RWPE1 (cell line): ENCODE measurements at regions not wholly inside any gene's neighbourhood (a gene's known extent, or its start where the extent isn't known, plus 50 kb on each side); places are given as distances from the start of the nearest gene placed in this dataset.

ENCODE experiments used
- CTCF ChIA-PET: fragments of 350-600 bp; sonication (Branson Sonifier 250); formaldehyde crosslinking; extraction: SDS; loops from one replicate; lab custom pipeline; 2021; lab: Yijun Ruan, JAX
- POLR2A ChIA-PET: fragments of 400-600 bp; formaldehyde crosslinking; extraction: SDS; loops from one replicate; lab custom pipeline; 2020; ENCODE audit warnings: antibody characterized with exemption; ENCODE audit not compliant: low non-redundant PET; lab: Yijun Ruan, JAX
- DNase-seq: peaks from one replicate; pipeline ENCODE4 v3.0.0; 2012; ENCODE audit warnings: low spot score
- H3K27ac ChIP-seq: fragments of 450-650 bp; 2 replicates; pipeline ENCODE4 v1.5.1; 2017
- TF ChIP-seq, protein P1 (sequence below): fragments of 450-650 bp; conservative IDR thresholded peaks from 2 replicates; pipeline ENCODE4 v1.5.1; 2017; ENCODE audit warnings: low read depth, mild to moderate bottlenecking

DNA sequence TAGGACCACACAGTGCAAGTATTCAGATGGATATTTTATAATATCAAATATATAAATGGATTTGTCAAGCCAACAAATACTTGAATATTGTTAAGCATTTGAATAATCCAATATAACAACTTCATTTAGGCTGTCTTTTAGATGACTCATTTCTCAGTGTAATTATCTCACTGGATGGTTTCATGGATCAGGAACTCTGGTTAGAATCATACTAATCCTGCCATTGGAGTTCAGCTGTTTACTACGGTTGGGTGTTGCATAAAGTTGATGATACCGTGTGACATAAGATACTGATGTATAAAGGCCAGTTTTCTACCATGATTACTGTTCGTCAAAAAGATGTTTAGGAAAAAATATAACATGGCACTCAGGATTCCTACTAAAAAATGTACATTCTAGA is 196.3 kb downstream of the TSHZ3 start:
- TF ChIP-seq, protein P1, sequence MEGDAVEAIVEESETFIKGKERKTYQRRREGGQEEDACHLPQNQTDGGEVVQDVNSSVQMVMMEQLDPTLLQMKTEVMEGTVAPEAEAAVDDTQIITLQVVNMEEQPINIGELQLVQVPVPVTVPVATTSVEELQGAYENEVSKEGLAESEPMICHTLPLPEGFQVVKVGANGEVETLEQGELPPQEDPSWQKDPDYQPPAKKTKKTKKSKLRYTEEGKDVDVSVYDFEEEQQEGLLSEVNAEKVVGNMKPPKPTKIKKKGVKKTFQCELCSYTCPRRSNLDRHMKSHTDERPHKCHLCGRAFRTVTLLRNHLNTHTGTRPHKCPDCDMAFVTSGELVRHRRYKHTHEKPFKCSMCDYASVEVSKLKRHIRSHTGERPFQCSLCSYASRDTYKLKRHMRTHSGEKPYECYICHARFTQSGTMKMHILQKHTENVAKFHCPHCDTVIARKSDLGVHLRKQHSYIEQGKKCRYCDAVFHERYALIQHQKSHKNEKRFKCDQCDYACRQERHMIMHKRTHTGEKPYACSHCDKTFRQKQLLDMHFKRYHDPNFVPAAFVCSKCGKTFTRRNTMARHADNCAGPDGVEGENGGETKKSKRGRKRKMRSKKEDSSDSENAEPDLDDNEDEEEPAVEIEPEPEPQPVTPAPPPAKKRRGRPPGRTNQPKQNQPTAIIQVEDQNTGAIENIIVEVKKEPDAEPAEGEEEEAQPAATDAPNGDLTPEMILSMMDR: no peak
- ChIA-PET POLR2A (no interaction called here), CTCF (no interaction called here)
- no peak overlapping the region for H3K27ac ChIP-seq
- no peak for DNase-seq

- CTCF ChIA-PET: no interaction called here
- H3K27ac ChIP-seq: no peak overlapping the region
- TF ChIP-seq, protein P1: no peak
- POLR2A ChIA-PET: no interaction called here
- no peak for DNase-seq
These were observed 199.7 kb downstream of the TSHZ3 start for GRCh38 chr19:31149441-31149941.

- no peak for DNase-seq
- no peak overlapping the region for H3K27ac ChIP-seq
- POLR2A ChIA-PET: no interaction called here
- TF ChIP-seq, protein P1: no peak
- CTCF ChIA-PET: no interaction called here
These were observed 200.6 kb downstream of the TSHZ3 start for GRCh38 chr19:31148671-31149070.

DNA sequence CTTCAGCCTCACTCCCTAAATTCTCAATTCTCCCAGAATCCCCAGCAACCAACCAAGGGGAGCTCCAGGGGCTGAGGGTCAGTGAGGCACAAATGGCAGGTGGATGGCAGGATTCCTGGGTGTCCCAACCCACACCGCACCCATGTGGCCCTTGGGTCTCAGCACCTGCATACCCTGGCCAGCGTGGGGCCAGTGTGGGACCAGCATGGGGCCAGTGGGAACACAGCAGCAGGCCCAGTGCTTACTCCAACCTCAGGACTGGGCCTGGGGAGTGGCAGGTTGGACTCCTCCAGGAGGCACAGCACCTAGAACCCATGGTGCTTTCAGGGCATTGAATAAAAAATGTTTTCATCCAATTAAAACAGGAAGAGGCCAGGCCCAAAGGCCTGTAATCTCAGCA is 202.0 kb downstream of the TSHZ3 start:
- CTCF ChIA-PET: no interaction called here
- H3K27ac ChIP-seq: no peak overlapping the region
- POLR2A ChIA-PET: no interaction called here
- no peak for DNase-seq
- TF ChIP-seq, protein P1: no peak

GRCh38 chr19:31146546-31147183 is 202.6 kb downstream of the TSHZ3 start:
- ChIA-PET CTCF (interaction anchor here (0.6 kb wide), 1 partner anchor 46 kb away, joined by 3 read pairs; no protein-coding TSS in a partner anchor), POLR2A (no interaction called here)
- no peak for DNase-seq
- TF ChIP-seq, protein P1: no peak
- H3K27ac ChIP-seq: no peak overlapping the region

GRCh38 chr19:31146015-31146414 is 203.2 kb downstream of the TSHZ3 start:
- TF ChIP-seq, protein P1: no peak

More at GRCh38 chr19:31146015-31146414, 203.2 kb downstream of the TSHZ3 start:
- POLR2A ChIA-PET: no interaction called here
- H3K27ac ChIP-seq: no peak overlapping the region
- DNase-seq: no peak
- CTCF ChIA-PET: interaction anchor here (0.6 kb wide), 1 partner anchor 45 kb away, joined by 3 read pairs; no protein-coding TSS in a partner anchor
